Peyer's patch (tissue), 4 donors: ENCODE measurements at regions not wholly inside any gene's neighbourhood (a gene's known extent, or its start where the extent isn't known, plus 50 kb on each side); places are given as distances from the start of the nearest gene placed in this dataset.

Source experiments
- POLR2A ChIP-seq, 2 donors: fragments of 450-650 bp; IDR thresholded peaks; one replicate each; pipeline ENCODE4 v1.5.1; 2017; ENCODE audit warnings: antibody characterized with exemption in 2 of 2, mild to moderate bottlenecking in 2 of 2, moderate library complexity in 2 of 2
- TF ChIP-seq, protein P1 (sequence below), 6 experiments: fragments of 450-650 bp in 4 of 6; fragments of 200-600 bp in 2 of 6; sonication (generic) in 1 of 6; IDR thresholded peaks; one replicate each; pipeline ENCODE4 v1.5.1; 2017 to 2019; ENCODE audit warnings: antibody characterized with exemption in 6 of 6, mild to moderate bottlenecking in 3 of 6, moderate library complexity in 1 of 6

DNA sequence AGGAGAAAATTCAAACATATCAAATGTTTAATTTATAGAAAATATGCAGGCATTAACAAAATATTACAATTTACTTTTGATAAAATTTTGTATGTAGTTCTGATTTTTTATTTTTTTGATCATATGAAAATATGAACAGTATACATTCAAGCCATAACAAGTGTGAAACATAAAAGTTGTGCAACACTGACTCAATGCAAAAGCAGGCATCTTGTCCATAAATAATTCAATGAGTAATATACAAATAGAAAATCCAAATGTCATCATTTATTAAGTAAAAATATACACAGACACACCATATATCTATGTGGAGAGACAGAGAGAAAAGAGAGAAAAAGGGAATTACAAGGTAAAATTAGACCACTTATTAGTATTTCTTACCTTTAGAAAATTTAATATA, 1183.9 kb downstream of the SLITRK1 start:
- TF ChIP-seq, protein P1, sequence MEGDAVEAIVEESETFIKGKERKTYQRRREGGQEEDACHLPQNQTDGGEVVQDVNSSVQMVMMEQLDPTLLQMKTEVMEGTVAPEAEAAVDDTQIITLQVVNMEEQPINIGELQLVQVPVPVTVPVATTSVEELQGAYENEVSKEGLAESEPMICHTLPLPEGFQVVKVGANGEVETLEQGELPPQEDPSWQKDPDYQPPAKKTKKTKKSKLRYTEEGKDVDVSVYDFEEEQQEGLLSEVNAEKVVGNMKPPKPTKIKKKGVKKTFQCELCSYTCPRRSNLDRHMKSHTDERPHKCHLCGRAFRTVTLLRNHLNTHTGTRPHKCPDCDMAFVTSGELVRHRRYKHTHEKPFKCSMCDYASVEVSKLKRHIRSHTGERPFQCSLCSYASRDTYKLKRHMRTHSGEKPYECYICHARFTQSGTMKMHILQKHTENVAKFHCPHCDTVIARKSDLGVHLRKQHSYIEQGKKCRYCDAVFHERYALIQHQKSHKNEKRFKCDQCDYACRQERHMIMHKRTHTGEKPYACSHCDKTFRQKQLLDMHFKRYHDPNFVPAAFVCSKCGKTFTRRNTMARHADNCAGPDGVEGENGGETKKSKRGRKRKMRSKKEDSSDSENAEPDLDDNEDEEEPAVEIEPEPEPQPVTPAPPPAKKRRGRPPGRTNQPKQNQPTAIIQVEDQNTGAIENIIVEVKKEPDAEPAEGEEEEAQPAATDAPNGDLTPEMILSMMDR (IDR thresholded peaks at IDR 0.05) = no peak
- TF ChIP-seq POLR2A (IDR thresholded peaks at IDR 0.05) = no peak
